ENCODE measurements at regions not wholly inside any gene's neighbourhood (a gene's known extent, or its start where the extent isn't known, plus 50 kb on each side); places are given as distances from the start of the nearest gene placed in this dataset.

- DNase-seq = no peak
Observed at GRCh38 chr14:49463146-49463545, 123.0 kb downstream of the RPS29 start.

DNA sequence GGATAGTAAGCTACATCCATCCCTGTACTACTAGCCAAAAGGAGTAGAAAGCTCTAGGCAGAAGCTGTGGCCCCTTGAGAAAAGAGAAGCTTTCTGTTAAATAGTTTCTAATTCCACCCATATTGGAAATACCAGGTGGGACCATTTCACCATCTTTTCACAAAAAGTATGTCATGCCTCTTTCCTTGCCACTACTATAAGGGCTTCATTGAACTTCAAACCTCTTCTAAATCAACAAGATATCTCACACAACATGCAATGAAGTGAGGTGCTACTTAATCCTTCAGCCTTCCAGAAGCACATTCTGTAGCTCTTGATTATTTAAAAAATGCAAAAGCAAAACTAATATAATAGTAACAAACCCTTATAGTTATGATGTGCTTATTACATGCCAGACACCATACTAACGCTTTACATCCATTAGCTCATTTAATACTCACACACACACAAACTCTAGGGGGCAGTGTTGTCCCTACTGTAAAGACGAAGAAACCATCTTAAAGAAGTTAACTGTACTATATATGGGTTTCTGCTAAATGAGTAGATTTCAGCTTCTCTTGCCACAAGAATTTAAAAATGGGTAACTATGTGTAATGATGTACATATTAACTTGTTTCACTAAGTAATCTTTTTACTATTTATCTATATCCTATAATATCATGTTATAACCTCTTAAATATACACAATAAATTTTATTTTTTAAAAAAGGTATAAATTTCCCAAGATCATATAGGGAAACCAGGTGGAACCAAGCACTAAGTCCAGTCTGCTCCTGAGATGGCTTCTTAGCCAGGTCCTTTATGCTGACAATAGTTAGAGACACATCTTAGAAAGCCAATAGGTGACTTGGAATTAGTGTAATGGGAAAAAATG lies 124.4 kb downstream of the RPS29 start:
- DNase-seq = peak in 3 of 5 experiments; percentile 31 to 80 (median 39)

- no peak for DNase-seq
Observed at GRCh38 chr14:49460662-49461061, 125.5 kb downstream of the RPS29 start.

- no peak for DNase-seq
Observed at GRCh38 chr14:49456589-49456988, 129.6 kb downstream of the RPS29 start.

DNA sequence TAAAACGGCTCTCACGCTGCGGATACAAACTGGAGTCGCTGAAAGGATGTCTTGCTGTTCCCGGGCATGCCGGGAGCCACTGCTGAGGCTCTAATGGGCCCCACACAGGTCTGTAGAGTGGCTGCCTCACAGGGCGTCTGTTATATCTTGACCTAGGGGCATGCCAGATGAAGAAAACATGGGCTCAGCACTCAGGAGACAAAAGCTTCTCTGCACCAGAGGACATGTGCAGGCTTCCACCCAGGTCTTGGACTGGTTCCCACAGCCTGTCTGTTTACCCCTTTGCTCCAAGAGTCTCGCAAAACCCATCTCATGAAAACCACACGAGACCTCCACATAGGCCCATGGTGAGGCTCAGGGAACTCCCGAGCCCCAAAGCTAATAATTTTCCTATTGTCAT lies 134.2 kb downstream of the RPS29 start:
- no peak for DNase-seq

DNA sequence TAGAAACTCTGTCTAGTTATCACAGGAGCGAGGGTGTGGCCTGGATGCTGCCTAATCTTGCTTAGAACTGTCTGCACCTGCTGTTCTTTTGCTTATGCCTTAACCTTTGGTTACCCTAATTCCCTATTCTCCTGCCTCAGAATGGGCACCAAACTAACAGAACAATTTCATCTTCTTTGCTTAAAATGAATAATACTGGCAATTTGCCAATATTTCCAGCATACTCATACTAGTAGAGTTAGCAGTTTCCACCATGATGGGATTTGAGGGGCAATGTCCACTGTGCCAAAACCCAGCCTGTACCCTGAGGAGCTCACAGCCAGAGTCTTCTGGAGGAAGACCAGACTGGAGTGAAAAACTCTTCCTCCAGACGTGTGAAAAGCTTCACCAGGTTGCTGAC lies 136.4 kb downstream of the RPS29 start:
- DNase-seq = no peak

DNA sequence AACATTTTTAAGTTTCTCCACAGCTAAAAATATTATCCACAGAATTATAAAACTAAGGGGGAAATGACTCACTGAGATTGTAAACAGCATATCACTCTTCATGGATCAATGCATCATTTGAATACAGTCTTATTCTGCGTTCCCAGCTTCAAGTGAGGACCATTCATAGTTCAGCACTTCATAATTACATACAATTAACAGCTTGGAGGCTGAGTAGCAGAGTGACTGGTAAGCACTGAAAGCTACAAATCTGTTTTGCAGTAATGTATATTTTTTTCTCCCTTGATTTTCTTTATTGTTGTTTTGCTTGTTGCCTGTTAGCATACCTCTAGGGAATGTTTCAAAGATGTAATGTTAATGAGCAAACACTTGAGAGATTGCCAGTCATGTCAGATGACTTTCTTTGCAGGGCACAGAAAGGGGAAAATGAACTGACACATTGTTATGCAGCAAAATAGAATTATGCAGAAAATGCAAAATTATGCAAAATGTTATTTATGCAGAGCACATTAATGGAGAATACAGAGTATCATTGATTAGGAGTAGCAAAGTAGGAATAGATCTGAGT lies 138.6 kb downstream of the RPS29 start:
- DNase-seq = no peak

- no peak for DNase-seq
Observed at GRCh38 chr14:49446801-49447200, 139.4 kb downstream of the RPS29 start.

DNA sequence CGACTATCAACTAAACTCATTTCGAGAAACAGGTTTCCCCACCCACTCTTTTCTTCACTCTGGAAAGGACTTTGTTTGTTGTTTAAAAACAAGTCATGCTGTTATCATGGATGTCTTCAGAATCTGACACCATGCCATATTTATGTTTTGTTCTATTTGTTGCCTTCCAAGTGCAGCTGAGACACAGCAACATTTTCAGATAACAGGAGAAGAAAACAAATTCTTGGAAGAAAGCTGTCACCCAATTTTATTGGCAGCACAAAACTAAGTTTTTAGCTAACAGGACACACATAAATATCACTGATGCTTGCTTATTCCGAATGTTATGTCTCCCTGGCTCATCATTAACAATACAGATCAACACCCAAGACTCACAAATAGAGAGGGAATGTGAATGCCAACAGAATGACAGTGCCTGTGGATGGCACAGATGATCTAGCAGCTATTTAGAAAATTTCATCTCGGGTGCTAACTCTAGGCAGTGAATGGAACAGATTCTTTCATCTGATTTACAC lies 147.9 kb downstream of the RPS29 start:
- no peak for DNase-seq

- no peak for DNase-seq
Observed at GRCh38 chr14:49428076-49428475, 158.1 kb downstream of the RPS29 start.

- no peak for DNase-seq
Observed at GRCh38 chr14:49427117-49427516, 159.1 kb downstream of the RPS29 start.

GRCh38 chr14:49425921-49426320 lies 160.3 kb downstream of the RPS29 start:
- no peak for DNase-seq

- no peak for DNase-seq
Observed at GRCh38 chr14:49424436-49425331, 161.5 kb downstream of the RPS29 start.

- peak in 1 of 5 experiments; percentile 10 for DNase-seq
Observed at GRCh38 chr14:49420201-49420600, 166.0 kb downstream of the RPS29 start.

- no peak for DNase-seq
Observed at GRCh38 chr14:49418789-49419188, 167.4 kb downstream of the RPS29 start.

GRCh38 chr14:49417790-49418189 lies 168.4 kb downstream of the RPS29 start:
- no peak for DNase-seq

DNA sequence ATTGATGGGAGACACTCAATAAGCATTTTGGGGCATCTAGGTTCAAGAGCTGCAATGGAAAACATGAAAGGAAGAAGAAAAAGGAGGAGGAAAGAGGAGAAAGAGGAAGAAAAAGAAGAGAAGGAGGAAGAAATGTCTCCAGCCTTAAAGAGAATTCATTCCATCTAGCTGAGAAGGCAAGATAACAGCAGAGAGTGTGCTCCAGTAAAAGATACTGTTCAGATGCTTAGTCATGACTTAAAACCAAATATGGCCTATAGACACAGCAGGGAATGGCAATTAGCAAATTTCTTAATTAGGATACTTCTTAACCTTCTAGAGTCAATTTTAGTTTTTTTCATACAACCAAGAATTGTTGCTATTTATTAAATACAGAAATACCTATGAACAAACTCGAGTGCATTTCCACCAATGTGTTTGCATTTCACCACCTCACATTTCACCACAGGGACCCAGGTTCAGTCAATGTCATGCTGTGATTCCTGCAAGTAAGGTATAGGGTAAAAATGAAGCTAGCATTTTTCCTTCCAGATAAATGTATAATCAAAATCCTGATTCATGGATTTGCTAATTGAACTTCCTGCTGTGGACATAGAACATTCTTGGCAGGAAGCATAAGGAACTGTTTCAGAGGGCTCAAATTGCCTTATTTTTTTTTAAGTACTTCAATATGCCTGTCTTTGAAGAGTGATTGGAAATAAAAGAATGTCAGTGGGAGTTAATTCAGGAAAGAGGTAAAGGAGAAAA lies 177.8 kb downstream of the RPS29 start:
- no peak for DNase-seq

DNA sequence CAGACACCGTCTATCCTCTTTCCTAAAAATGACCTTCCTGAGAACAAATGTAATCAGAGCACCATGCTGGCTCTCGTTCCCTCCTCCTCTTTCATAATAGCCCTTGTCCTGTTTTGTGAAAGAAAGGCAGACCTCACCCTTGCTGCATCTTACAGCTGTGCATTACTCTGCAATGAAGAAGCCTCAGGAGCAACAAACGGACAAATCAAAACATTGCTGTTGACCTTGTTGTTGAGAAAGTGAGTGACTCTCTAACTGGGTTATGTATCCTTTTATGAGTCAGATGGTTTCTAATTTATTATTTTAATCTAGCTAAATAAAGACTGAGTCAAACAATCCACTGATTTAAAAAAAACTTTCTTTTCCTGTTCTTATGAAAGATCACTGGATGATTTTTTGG lies 180.9 kb downstream of the RPS29 start:
- DNase-seq = peak in 1 of 5 experiments; percentile 5

DNA sequence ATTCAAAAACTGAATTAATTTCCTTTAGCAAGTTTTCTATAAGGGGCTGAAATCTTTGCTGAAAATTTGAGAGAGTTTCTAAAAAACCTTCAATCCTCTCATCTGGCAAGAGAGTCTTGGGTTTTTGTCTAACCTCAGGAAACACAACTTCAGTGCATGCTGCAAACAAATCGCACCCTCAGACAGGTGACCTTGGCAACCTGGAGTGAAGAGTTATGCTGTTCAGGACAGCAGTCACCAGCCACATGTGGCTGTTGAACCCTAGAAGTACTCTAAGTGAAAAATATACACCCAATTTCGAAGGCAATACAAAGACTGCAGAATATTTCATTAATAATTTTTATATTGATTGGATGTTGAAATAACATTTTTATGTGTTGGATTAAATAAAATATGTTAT lies 184.8 kb downstream of the RPS29 start:
- DNase-seq = no peak

- DNase-seq = no peak
Observed at GRCh38 chr14:49396801-49397200, 189.4 kb downstream of the RPS29 start.

GRCh38 chr14:49381778-49382177 lies 204.4 kb downstream of the RPS29 start:
- no peak for DNase-seq

GRCh38 chr14:49367696-49368095 lies 218.5 kb downstream of the RPS29 start:
- DNase-seq = no peak
